Right lobe of liver (tissue), 4 donors: ENCODE measurements at regions not wholly inside any gene's neighbourhood (a gene's known extent, or its start where the extent isn't known, plus 50 kb on each side); places are given as distances from the start of the nearest gene placed in this dataset.

Experiments
- POLR2A ChIP-seq: fragments of 450-650 bp; IDR thresholded peaks from one replicate; pipeline ENCODE4 v1.6.1; 2017; ENCODE audit warnings: antibody characterized with exemption, mild to moderate bottlenecking
- TF ChIP-seq, protein P1 (sequence below), 4 donors: fragments of 200-600 bp in 3 of 4; fragments of 450-650 bp in 1 of 4; IDR thresholded peaks; one replicate each; pipeline versions ENCODE4 v1.5.1 to v1.8.0; 2016 to 2022; ENCODE audit warnings: antibody characterized with exemption in 4 of 4, mild to moderate bottlenecking in 2 of 4
- donor health status: DM: no; HTN: no; CAD: no.
- donor health status: DM: no; HTN: no; CAD: no.
- donor health status: DM: no; HTN: yes; CAD: no.

DNA sequence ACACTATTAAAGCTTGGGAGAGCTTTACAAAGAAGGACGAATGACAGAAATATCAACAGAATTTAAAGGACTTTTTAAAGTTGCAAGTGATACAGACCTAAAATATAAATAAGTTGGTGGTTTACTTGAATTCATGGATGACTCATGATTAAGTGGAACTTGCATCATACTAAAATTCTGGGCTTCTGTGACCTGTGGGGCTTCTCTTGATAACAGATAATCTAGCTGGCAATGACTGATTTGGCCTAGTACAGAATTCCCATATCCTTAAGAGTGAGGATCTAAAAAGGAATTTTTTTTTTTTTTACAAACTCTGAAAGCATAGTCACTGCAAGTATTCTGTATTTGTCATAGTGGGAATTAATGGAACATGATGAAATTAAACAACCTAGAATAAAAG, 543.7 kb upstream of the SGCD start:
- TF ChIP-seq, protein P1, sequence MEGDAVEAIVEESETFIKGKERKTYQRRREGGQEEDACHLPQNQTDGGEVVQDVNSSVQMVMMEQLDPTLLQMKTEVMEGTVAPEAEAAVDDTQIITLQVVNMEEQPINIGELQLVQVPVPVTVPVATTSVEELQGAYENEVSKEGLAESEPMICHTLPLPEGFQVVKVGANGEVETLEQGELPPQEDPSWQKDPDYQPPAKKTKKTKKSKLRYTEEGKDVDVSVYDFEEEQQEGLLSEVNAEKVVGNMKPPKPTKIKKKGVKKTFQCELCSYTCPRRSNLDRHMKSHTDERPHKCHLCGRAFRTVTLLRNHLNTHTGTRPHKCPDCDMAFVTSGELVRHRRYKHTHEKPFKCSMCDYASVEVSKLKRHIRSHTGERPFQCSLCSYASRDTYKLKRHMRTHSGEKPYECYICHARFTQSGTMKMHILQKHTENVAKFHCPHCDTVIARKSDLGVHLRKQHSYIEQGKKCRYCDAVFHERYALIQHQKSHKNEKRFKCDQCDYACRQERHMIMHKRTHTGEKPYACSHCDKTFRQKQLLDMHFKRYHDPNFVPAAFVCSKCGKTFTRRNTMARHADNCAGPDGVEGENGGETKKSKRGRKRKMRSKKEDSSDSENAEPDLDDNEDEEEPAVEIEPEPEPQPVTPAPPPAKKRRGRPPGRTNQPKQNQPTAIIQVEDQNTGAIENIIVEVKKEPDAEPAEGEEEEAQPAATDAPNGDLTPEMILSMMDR (IDR thresholded peaks at IDR 0.05): no peak
- TF ChIP-seq POLR2A: no peak
